Prostate gland (tissue), 2 donors: ENCODE measurements at regions not wholly inside any gene's neighbourhood (a gene's known extent, or its start where the extent isn't known, plus 50 kb on each side); places are given as distances from the start of the nearest gene placed in this dataset.
"Not testable (repeated sequence)": the region's sequence is repeated elsewhere in the genome, so short reads cannot be mapped to it uniquely, and the experiment has no call there.

ENCODE experiments used
- DNase-seq: peaks from one replicate; pipeline ENCODE4 v3.0.0-alpha.2; 2019; ENCODE audit warnings: low spot score
- H3K27ac ChIP-seq, 2 donors: fragments of 200-600 bp; sonication (generic); 2 replicates each; pipeline ENCODE4 v1.5.1; 2017 to 2019
- H3K27me3 ChIP-seq: fragments of 200-600 bp; sonication (generic); replicated peaks from 2 replicates; pipeline ENCODE4 v1.5.1; 2019; ENCODE audit not compliant: insufficient read depth
- H3K36me3 ChIP-seq, 2 donors: fragments of 200-600 bp; sonication (generic); 1 replicate in 1 of 2; 2 replicates in 1 of 2; pipeline versions ENCODE4 v1.5.1 to v1.8.1; 2017 to 2019
- H3K4me1 ChIP-seq: fragments of 200-600 bp; sonication (generic); replicated peaks from 2 replicates; pipeline ENCODE4 v1.5.1; 2019
- H3K4me3 ChIP-seq, 2 donors: fragments of 200-600 bp; sonication (generic); 2 replicates each; pipeline ENCODE4 v1.5.1; 2017 to 2019
- H3K9me3 ChIP-seq: fragments of 200-600 bp; sonication (generic); 2 replicates; pipeline ENCODE4 v1.5.1; 2017
- POLR2A ChIP-seq: fragments of 450-650 bp; IDR thresholded peaks from one replicate; pipeline ENCODE4 v1.6.1; 2016; ENCODE audit warnings: antibody characterized with exemption, mild to moderate bottlenecking
- POLR2AphosphoS5 ChIP-seq: sonication (generic); formaldehyde crosslinking; IDR thresholded peaks from one replicate; pipeline ENCODE4 v1.6.1; 2017; ENCODE audit warnings: antibody characterized with exemption
- WGBS: methylation state at CpG from one replicate; pipeline ENCODE4 v1.1.5; 2018; 5-methylcytosine and 5-hydroxymethylcytosine counted together
- intact Hi-C: fragments of 100-400 bp; cut with DNase I; formaldehyde crosslinking; loops from one replicate; pipeline ENCODE4 v1.14.2; 2022
- TF ChIP-seq, protein P1 (sequence below), 4 experiments: fragments of 200-600 bp in 2 of 4; fragments of 450-650 bp in 2 of 4; sonication (generic) in 2 of 4; IDR thresholded peaks; 1 replicate in 3 of 4; 2 replicates in 1 of 4; pipeline ENCODE4 v1.5.1; 2016 to 2019; ENCODE audit warnings: antibody characterized with exemption in 4 of 4, mild to moderate bottlenecking in 2 of 4, moderate library complexity in 2 of 4

DNA sequence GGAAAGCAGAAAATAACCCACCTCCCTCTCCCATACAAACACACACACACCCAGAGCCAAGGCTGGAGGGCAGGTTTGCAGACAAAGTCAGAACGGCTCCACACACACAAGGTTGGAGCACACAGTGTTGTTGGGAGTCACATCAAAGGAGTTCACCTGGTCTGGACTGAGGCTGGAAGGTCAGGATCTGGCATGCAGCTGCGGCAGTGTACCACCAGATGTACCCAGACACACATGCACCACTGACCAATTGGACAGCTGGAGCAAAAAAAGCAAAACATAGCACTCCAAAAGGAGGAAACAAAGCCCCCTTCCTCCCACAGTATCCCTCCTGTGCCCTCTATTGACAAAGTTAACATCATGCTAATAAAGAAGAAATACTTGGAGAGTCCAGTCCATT lies 94.6 kb upstream of the KIF2A start:
- WGBS = 91% methylated on average over 2 of the region's 2 CpGs
- intact Hi-C loops = no loop called here

DNA sequence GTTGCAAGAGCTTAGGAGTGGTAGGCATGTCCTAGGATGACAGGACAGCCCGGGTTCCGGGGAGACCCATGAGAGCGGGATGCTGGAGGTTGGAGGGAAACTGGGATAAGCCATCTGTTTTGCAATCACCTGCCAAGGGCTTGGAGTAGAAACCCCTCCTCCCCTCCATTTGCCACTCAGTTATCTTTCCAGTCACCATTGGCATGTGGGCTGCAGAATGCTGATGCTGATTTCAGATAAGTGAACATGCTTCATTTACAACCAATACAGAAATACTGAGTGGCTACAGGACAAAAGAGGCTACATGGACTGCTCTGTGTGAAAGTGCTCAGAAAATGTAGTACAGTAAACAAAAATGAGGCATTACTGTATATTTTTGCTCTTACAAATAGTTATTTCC lies 93.4 kb upstream of the KIF2A start:
- intact Hi-C loops = no loop called here
- no peak overlapping the region for H3K4me3 ChIP-seq
- TF ChIP-seq POLR2AphosphoS5 = no peak
- TF ChIP-seq, protein P1, sequence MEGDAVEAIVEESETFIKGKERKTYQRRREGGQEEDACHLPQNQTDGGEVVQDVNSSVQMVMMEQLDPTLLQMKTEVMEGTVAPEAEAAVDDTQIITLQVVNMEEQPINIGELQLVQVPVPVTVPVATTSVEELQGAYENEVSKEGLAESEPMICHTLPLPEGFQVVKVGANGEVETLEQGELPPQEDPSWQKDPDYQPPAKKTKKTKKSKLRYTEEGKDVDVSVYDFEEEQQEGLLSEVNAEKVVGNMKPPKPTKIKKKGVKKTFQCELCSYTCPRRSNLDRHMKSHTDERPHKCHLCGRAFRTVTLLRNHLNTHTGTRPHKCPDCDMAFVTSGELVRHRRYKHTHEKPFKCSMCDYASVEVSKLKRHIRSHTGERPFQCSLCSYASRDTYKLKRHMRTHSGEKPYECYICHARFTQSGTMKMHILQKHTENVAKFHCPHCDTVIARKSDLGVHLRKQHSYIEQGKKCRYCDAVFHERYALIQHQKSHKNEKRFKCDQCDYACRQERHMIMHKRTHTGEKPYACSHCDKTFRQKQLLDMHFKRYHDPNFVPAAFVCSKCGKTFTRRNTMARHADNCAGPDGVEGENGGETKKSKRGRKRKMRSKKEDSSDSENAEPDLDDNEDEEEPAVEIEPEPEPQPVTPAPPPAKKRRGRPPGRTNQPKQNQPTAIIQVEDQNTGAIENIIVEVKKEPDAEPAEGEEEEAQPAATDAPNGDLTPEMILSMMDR (IDR thresholded peaks at IDR 0.05) = no peak
- TF ChIP-seq POLR2A = no peak
- WGBS = 85% methylated on average over 3 of the region's 3 CpGs
- no peak overlapping the region for H3K27ac ChIP-seq
- H3K9me3 ChIP-seq = no peaks in the 10 kb centered on the region
- H3K36me3 ChIP-seq = no peaks in the 10 kb centered on the region
- H3K27me3 ChIP-seq = no peaks in the 10 kb centered on the region
- H3K4me1 ChIP-seq = no peaks in the 10 kb centered on the region
- DNase-seq = no peak

More for the DNA sequence above, 94.6 kb upstream of the KIF2A start:
- DNase-seq = no peak
- no peaks in the 10 kb centered on the region for H3K36me3 ChIP-seq
- H3K4me3 ChIP-seq = no peak overlapping the region
- no peaks in the 10 kb centered on the region for H3K9me3 ChIP-seq
- TF ChIP-seq, protein P1 (IDR thresholded peaks at IDR 0.05) = no peak
- TF ChIP-seq POLR2AphosphoS5 (no peak), POLR2A (no peak)
- no peaks in the 10 kb centered on the region for H3K4me1 ChIP-seq
- no peak overlapping the region for H3K27ac ChIP-seq
- H3K27me3 ChIP-seq = no peaks in the 10 kb centered on the region

DNA sequence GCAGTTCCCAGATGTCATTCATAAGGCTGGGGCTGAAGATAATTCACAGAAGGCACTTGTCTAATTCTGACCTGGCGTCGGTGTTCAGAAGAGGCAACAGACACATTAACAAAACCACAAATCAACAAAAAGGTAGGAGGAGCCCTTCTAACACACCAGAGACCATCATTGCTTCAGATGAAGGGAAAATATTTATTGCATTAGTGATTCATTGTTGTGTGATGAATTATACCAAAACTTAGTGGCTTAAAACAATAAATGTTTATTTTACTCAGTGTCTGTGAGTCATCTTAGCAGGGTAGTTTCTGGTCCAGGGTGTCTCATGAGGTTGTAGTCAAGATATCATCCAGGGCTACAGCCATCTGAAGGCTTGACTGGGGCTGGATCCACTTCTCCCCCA lies 91.3 kb upstream of the KIF2A start:
- intact Hi-C loops = no loop called here
- H3K36me3 ChIP-seq = no peaks in the 10 kb centered on the region
- H3K27me3 ChIP-seq = no peaks in the 10 kb centered on the region
- DNase-seq = no peak
- H3K4me1 ChIP-seq = no peaks in the 10 kb centered on the region
- no peak overlapping the region for H3K4me3 ChIP-seq
- H3K27ac ChIP-seq = no peak overlapping the region
- 74% methylated on average over 2 of the region's 2 CpGs for WGBS
- TF ChIP-seq, protein P1 (IDR thresholded peaks at IDR 0.05) = no peak
- no peak for TF ChIP-seq POLR2AphosphoS5
- TF ChIP-seq POLR2A = no peak
- H3K9me3 ChIP-seq = no peaks in the 10 kb centered on the region

DNA sequence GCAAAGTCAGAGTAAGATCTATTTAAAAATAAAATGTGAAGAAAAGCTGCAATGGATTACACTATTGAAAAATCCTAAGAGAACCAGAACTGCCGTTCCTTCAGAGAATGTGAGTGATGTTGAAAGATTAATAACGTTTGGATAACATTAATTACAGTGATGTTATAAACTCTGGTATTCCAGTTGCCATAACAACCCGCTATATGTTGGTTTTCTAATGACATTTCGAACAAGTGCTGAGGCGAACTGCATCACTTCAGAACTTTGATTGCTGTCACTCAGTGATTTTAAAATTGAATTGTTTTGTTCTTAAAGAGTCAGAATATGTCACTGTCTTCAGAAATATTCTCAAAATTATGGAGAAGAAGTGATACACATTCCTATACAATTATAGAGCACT lies 89.4 kb upstream of the KIF2A start:
- DNase-seq, H3K9me3 ChIP-seq, H3K27ac ChIP-seq, H3K27me3 ChIP-seq, intact Hi-C loops, H3K36me3 ChIP-seq, H3K4me3 ChIP-seq, H3K4me1 ChIP-seq: not testable (repeated sequence)
- 61% methylated on average over 5 of the region's 5 CpGs for whole genome bisulfite sequencing

DNA sequence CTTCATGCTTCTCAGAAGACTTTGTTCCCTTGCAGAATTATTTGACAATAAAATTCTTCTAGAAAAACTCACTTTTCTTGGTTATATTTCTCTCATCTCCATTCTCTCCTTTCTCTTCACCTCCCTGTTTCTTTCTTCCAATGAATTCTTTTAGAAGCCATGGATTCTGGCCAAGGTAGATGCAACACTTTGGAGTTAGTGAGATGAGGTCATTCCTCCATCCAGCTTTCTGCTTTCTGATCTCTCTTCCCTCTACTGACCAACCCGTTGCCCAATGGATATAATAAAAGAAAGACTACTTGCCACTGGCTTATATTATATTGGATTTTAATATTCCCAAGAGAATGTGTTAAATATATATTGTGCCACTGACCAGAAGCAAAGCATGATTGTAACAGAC lies 88.9 kb upstream of the KIF2A start:
- H3K36me3 ChIP-seq, H3K4me3 ChIP-seq, H3K9me3 ChIP-seq, DNase-seq, intact Hi-C loops, H3K27ac ChIP-seq, H3K27me3 ChIP-seq, H3K4me1 ChIP-seq: not testable (repeated sequence)
- 71% methylated on average over 1 of the region's 1 CpG for WGBS

DNA sequence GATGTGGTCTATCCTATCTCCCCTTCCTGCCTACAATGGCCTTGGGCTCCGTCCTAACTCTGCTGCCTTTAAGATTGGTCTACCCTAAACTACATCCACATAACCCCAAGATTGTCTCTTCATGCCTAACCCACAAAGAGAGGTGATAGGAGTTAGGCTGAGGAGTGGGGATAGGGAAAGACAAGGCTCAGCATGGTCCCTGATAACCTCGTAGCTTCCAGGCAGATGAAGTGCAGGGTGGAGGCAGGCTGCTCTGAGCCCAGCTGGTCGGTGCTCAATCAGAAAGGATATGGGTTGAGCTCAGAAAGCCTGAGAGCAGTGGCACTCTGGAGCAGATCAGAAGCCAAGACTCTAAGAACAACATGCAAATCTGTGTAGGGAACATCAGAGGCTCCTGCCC lies 87.1 kb upstream of the KIF2A start:
- H3K36me3 ChIP-seq, intact Hi-C loops, H3K9me3 ChIP-seq, H3K4me1 ChIP-seq, DNase-seq, H3K27me3 ChIP-seq, H3K4me3 ChIP-seq, H3K27ac ChIP-seq: not testable (repeated sequence)
- 76% methylated on average over 3 of the region's 3 CpGs for WGBS

DNA sequence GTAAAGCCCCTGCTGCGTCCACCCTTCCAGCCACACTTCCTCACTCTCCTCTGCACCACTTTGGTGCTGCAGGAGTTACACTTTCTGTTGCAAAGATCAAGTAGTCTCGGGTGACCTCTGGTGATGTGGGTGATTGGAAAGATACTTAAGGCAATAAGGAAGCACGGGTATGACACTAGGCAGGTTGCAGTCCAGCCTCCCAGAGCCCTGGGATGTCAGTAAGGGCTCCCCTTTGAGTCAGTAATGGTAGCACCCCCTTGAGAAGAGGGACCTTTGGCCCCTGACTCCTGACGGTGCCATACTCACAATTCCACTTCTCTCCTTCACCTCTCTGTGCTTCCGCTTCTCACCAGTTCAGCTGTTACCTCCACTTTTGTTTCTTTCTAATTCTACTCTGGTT lies 84.1 kb upstream of the KIF2A start:
- H3K4me1 ChIP-seq, H3K27me3 ChIP-seq, H3K27ac ChIP-seq, intact Hi-C loops, DNase-seq, H3K36me3 ChIP-seq, H3K9me3 ChIP-seq, H3K4me3 ChIP-seq: not testable (repeated sequence)
- WGBS = 77% methylated on average over 5 of the region's 5 CpGs

DNA sequence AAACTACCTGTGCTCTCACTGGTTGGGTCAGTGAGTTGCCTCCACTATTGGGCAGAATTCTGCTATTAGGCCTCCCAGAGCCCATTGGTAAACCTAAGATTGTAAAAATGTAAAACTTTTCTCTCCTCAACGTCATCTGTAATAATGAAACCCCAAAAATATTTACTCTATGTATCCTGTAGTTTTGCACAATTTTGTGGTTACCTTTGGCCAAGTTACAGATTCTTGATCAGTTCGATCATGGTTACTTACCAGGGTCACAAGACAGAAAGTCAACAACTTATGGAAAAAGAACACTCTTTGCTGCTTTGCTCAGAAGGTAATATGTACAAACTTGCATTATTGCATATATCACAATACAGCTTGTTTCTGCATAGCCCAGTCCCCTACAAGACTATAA lies 83.7 kb upstream of the KIF2A start:
- H3K9me3 ChIP-seq, DNase-seq, H3K4me1 ChIP-seq, H3K27me3 ChIP-seq, H3K4me3 ChIP-seq, H3K36me3 ChIP-seq, H3K27ac ChIP-seq, intact Hi-C loops: not testable (repeated sequence)
- 28% methylated on average over 2 of the region's 2 CpGs for WGBS
